ENCODE measurements at regions not wholly inside any gene's neighbourhood (a gene's known extent, or its start where the extent isn't known, plus 50 kb on each side); places are given as distances from the start of the nearest gene placed in this dataset.

DNA sequence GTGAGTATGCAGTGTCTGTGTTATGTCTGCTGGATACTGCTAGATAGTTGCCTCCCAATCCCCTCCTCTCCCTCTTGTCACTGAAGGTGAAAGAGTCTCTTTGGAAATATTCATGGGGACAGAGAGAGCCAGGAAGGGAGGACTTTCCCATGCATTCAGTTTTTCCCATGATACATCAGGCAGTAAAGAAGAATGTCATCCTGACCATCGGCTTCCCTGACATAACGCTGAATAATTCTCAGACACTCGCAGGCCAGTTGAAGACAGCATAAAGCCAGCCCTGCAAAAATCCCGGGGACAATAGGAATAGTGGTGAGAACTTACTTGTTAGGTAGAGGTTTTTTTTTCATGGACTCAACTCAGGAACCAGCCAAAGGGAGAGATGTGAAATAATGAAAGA is 58.1 kb downstream of the KLF4 start:
- no peak for DNase-seq

DNA sequence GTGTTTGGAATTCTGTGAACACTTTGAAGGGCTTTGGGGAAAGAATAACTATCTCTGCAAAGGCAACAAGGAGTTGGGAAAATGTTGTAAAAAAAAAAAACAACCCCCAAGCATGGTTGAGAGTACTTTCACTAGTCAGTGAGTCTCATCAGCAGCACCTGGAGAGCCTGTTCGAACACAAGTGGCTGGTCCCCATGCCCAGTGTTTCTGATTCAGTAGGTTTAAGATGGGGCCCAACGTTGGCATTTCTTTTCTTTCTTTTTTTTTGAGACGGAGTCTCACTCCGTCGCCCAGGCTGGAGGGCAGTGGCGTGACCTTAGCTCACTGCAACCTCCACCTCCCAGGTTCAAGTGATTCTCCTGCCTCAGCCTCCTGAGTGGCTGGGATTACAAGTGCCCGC is 59.5 kb downstream of the KLF4 start:
- no peak for DNase-seq

DNA sequence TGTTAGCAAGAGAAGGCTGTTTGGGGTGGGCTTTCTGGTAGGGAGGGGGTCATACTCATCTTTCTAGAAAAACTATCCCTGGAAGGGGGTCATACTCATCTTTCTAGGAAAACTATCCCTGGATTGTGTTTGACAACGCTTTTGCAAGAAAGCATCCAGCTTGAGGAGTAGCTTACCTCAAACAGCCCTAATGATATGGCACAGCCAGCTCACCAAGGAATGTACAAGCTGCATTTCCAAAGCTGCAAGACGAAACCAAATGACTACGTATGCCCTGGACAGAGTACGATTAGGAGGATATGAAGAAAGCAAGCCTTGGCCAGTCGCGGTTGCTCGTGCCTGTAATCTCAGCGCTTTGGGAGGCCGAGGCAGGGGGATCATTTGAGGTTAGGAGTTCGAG is 63.4 kb downstream of the KLF4 start:
- no peak for DNase-seq

DNA sequence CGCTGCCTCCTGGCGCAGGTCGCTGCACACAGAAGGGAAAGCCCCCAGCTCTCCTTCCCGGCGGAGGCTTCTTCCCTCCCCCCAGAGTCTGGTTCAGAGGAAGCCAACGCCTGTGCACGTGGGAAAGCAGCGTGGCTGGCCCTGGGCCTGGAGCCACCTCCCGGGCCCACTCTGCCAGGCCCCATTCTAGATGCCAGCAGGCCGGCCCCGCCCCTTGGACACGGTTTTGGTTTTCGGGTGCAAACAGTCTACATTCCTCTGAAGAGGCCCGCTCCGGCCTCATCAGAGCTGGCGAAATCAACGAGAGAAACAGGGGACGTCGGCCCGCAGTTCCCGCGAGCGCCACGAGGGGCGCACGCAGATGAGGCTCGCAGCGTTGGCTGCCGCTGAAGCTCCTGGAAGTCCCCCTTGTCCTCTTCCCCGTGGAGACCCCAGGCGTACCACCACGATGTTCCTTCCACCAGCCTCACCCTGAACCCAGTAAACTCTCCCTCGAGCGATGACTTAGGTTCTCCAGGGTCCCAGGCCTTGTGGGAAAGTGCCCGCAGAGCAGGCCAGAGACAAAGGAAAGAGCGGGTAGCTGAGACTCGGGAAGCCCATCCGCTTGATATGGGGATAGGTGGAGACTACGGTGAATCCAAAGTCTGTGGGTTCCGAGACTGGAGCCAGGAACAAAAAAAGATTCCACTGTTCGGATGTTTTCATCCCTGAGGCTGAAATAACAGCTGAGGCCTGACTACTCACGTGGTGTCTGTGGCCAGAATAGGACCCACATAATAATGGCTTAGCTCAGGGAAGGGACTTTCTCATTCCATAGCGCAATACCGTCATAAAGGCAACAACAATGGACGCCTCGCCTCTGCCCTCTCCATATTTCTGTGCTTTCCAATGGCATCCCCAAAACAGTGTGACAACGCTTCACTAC is 64.2 kb downstream of the KLF4 start:
- no peak for DNase-seq

DNA sequence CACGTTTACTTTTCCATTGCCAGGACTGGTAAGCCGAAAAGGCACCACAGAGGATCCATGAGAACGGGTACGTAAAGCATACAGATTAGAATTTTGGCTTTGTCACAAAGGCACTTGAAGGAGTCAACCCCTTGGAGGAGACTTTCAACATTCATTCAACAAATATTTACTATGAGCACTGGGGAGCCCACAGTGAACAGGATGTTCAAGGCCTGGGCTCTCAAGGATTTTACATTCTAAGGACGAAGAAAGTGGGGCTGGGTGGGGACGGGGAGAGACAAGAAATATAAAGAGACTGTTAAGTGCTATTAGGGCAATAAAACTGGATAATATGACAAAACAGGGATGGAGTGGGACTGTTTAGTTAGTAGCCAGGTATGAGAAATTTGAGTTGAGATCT is 66.0 kb downstream of the KLF4 start:
- peak; percentile 48 for DNase-seq

DNA sequence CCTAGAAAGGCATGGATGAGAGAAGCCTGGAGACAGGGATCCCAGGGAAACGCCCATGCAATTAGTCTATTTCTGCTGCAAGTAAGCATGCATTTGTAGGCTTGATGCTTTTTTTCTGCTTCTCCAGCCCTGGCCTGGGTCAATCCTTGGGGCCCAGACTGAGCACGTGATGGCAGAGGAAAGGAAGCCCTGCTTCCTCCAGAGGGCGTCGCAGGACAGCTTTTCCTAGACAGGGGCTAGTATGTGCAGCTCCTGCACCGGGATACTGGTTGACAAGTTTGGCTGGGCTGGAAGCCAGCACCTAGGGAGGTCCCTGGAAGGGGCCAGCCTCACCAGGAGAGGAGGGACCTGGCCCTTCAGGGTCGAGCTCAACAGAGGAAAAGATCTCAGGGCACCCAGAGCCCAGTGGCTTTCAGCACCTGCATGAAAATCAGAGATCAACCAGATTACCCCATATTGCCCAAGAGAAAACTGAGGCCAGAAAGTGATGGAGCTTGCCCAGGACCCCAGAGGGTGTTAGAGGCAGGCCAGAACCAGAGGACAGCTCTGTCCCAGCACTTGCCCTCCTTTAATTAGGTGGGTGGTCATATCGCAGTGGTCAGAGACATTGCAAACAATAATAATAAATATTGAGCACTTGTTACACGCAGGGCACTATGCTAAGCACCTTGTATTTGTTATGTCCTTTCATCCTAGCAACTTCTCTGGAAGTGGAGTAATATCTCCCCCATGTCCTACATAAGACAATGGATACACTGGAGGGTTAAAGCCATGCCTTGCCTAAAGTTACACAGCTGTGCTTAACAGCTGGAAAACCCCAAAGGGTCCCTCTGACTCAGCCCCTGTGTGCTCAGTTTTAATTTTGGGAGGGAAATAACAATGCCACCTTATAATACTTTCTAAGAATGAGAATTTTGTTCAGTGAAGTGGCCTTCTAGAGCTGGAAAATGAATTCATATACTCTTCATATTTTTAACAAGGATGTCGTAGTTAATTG is 67.1 kb downstream of the KLF4 start:
- peak; percentile 60 for DNase-seq

DNA sequence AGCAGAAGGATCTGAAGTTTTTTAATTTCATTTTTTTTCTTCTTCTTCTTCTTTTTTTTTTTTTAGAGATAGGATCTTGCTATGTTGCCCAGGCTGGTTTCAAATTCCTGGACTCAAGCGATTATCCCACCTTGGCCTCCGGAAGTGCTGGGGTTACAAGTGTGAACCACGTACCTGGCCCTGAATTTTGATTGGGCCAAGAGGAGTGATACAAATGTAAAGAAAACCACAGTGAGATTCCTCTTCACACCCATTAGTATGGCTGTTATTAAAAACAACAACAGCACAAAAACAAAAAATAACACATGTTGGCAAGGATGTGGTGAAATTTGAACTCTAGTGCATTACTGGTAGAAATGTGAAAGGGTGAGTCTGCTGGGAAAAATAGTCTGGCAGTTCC is 79.1 kb downstream of the KLF4 start:
- no peak for DNase-seq

DNA sequence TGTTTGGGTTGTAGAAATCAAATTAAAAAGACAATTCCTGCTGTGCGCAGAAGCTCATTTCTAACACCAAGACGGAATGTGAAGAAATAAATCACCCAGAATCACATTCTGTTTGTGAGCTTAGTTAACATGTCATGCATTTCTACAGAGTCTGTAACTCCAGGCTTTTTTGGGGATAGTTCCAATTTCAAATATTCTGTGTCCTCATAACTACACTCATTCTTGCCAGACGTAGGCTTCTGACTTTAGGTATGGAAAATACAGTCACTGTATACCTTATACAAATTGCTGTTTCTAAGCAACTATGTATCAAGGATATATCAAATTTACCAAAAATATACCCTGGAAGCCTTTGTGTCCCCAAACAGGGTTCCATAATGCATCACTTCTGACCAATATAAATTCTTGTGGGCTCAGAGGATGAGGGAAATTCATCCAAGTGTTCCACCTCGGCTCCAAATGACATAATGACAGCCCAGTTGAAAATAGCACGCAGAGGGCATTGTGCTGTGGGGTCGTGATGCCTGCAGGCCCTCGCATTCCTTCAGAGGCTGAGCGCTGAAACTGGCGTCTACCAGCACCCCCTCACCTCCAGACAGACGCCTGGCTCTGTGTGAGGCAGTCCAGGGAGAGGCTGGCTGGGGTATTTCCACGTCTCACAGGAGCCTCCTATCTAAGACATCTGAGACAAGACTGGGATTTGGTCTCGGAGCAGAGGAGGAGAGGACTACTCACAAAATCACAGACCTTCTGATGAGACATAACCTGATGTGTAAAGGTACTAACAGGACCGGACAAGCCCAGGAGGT is 79.8 kb downstream of the KLF4 start:
- no peak for DNase-seq

DNA sequence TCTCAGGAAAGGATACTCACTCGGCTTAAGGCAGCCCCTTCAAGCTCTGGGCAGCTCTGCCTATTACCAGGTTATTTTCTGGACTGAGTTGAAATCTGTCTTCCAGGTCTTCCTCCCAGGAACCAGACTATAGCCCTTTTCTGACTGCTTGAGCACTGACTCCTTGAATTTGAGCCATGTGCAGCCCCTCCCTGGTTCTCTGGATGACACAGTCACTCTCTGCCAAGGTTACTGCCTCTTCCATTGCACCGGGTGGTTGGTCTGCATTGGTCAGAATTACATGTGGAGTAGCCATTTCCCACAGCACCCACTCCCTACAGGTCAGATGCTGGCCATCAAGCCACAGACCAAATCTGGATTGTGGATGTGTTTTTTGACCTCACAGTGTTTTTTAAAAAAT is 81.9 kb downstream of the KLF4 start:
- DNase-seq, result no peak

DNA sequence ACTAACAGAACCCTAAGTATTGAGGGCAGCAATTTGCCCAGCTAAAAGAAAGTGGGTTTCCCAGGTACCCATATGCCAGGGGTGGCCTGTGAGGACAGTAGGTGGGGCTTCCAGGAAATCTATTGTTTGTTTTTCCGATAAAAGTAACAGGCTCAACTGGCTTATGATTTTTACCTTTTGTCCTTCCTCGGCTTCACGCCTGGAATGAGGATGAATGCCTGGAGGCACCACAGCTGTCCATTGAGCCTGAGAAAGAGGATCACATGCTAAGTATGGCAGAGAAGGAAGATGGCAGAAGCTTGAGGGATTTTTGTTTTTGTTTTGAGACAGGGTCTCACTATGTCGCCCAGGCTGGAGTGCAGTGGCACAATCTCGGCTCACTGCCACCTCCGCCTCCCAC is 84.1 kb downstream of the KLF4 start:
- DNase-seq, result no peak

DNA sequence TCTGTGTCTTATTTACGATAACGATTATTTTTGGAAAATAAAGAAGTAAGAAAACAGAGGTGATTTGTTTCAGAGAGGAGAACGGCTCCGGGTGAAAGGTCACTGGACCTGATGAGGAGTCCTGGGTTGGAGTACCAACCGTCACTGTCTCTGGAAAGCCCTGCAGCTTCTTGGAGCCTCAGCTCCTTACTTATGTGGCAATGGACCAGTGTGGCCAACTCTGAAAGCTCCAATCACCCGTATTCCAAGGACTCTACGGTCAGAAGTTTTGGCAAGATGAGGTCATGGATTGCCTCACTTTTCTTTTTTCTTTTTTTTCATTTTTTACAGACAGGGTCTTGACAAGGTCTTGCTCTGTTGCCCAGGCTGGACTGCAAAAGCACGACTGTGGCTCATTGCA is 84.8 kb downstream of the KLF4 start:
- DNase-seq, result no peak

DNA sequence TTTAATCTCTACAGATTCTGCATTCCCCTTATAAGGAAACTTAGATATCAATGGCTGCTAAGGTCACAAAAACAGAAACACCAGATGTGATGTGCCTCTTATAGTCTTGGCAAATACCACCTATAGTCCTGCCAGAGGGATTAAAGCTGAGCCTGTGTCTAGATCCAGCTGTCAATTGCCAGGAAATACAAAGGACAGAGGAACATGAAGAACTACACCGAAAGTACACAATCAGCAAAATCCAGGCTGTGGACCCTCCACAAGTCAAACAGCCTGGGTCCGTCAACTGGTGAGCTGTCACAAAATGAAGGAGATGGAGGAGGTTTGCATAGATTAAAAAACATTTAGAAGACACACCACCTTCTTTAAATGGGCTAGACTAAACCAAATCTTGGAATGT is 85.4 kb downstream of the KLF4 start:
- DNase-seq, result no peak

DNA sequence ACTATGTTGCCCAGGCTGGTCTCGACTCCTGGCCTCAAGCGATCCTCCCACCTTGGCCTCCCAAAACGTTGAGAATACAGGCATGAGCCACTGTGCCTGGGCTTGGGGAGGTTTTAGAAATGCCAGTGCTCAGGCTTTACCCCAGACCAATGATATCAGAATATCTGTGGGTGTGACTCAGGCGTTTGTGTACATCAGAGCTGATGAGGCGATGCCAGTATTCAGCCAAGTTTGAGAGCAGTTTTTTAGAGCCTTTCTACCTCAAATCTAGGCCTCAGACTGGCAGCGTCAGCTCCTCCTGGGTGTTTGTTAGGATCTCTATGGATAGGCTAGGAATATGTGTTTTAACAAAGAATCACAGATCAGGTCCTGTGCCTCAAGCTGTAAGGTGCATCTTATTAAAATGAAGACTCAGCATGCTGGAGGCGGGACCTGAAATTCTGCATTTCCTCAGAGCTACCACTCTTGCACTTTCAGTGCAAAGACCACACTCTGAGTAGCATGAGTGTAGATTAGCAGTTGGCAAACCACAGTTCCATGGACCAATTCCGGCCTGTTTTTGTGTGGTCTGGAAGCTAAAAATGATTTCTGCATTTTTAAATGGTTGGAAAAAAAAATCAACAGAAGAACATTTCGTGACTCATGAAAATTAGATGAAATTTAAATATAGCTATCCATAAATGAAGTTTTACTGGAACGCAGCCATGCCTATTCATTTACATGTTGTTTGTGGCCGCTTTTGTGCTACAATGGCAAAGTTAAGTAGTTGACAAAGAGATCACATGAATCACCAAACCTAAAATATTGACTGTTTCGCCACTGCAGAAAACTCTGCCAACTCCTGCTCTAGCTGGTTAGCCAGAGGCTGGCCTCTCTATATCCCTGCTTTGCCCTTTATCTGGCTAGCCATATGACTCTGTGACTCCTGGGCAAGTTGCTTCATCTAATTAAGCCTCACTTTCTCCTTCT is 92.2 kb downstream of the KLF4 start:
- peak; percentile 49 for DNase-seq

DNA sequence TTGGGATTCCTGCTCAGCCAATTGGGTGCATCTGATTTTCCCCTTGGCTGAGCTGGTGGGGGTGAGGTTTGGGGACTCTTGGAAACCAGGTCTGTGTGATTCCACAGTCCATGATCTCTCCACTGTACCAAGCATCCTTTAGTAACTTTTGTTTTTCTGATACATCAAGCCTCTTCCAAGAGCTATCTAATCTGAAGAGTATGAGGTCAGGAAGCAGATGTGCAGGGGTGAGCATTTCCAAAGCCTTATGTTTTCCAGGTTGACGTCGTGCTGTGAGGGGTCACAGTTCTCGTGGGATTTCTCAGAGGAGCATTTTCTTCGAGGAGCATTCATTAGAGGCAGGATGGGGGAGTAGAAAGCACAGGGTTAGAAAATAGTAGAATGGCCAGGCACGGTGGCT is 95.3 kb downstream of the KLF4 start:
- DNase-seq, result no peak

DNA sequence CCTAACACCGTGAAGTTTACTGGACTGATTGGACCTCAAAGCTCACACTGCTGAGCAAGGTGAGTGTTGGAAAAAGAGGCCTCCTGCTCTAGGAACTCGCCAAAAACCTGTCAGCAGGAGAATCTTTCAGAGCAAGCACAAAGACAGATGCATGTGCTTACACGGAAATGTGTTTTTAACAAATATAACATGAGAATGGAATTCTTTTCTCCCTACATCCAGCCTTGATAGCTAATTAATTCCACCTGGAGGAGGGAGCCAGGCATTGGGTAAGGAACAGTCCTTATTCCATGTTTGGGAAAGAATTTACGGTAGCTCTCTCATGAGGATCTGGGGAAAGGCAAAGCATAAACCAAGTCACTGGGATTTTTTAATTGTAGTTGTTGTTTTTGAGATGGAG is 98.8 kb downstream of the KLF4 start:
- DNase-seq, result no peak

DNA sequence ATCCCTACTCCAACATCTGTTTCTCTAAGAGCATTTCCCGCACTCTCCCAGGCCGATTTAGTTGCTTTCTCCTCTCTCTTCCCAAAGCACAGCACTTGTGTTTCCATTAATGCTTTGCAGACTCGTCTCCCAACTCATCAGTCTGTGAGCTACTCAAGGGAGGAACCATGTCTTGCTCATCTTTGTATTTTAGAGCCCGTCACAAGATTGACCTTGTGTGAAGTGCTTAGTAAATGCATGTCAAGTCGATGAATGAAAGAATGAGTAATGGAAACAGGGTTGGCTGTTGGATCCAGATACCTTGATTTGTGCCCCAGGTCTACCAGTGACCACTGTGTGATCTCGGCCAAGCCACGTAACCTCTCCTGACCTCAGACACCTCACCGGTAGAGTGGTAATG is 99.3 kb downstream of the KLF4 start:
- no peak for DNase-seq

DNA sequence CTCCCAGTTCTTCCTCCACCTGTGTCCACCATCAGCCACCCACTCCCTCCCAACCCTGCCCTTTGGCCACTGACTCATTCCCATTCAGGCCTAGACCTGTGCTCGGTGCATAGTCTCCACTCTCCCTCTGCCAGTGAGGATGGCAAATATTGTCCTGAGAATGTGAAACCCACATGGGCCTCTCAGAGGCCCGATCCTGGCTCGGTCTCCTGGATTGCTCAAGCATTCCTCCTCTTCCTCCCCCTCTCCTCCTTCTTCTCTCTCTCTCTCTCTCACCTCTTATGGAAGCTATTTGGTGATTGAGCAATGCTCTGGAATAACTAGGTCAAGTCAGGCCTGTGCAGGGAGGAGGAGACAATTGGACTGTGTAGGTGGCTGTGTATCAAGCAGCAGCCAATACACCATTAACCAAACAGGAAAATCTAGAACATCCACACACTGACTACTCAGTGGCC is 99.9 kb downstream of the KLF4 start:
- DNase-seq, result no peak

DNA sequence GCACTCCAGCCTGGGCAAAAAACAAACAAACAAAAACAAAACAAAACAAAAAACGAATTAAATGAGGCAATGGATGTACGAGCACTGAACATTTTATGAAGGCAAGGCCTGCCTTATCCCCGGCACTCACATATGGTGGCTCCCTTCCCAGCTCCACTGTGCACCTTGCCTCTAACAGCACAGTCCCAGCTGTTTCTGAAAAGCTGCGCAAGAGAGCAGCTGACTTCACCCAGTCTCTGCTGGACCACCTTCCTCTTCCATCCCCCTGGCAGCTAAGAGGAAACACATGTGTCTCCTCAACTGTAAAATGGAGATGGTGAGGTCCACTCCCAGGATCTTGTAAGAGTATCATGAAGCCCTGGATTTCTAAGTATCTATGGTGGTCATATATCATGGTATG is 100.7 kb downstream of the KLF4 start:
- DNase-seq, result no peak

DNA sequence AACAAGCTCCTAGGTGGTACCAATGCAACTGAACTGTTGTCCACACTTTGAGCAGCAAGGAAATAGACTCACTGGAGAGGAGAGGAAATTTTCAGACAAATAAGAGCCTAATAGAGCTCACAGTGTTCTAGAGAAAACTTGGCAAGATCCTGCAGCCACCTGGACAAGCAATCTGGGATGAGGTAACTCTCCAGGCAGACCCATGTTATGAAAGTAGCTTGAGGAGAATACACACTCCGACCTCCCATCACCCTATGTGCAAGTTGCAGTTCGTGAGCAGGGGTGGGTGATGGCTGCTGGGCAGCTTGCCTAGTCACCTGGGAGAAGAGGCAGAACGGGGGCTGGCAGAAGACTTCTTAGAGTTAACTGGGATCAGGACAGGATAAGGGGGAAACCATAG is 102.2 kb downstream of the KLF4 start:
- no peak for DNase-seq

DNA sequence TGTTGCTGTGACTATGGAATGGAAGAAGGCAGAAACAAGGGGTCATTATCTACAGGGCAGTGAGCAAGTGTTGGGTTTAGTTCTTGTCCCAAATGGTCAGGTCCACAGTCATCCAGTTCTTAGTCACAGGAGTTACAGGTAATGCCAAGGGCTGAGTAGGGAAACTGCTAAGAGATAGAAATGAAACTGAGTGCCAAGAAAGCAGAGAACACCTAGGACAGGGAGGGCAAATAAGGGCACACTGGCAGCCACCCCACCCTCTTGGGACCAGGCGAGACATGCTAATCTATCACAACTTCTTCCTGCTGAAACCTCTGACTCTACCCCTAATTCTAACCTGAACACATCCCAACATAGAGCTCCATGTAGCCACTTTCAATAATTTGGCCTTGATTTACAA is 103.2 kb downstream of the KLF4 start:
- DNase-seq, result no peak
